Prostate gland (tissue), 2 donors: ENCODE measurements at regions not wholly inside any gene's neighbourhood (a gene's known extent, or its start where the extent isn't known, plus 50 kb on each side); places are given as distances from the start of the nearest gene placed in this dataset.

Experiments
- CTCF ChIP-seq, 4 experiments: fragments of 200-600 bp in 2 of 4; fragments of 450-650 bp in 2 of 4; sonication (generic) in 2 of 4; IDR thresholded peaks; 1 replicate in 3 of 4; 2 replicates in 1 of 4; pipeline ENCODE4 v1.5.1; 2016 to 2019; ENCODE audit warnings: antibody characterized with exemption in 4 of 4, mild to moderate bottlenecking in 2 of 4, moderate library complexity in 2 of 4
- POLR2AphosphoS5 ChIP-seq: sonication (generic); formaldehyde crosslinking; IDR thresholded peaks from one replicate; pipeline ENCODE4 v1.6.1; 2017; ENCODE audit warnings: antibody characterized with exemption

DNA sequence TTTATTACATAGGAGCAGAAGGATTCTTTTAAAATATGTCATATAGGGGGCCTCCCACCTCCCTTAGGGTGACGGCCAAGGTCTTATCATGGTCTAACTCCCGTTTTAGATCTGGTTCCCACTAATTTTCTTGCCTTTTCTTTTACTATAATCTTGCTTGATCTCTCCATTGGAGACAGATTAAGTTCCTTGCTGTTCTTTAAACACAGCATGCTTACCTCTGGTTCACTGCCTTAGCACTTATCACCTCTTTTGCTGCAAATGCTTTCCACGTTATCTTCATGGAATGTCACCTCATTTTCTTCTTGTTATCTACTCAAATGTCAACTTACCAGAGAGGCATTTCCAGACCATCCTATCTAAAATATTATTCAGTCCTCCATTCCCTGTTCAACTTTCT, 1047.6 kb downstream of the TLE4 start:
- TF ChIP-seq CTCF (IDR thresholded peaks at IDR 0.05), result no peak
- TF ChIP-seq POLR2AphosphoS5, result no peak
